ENCODE measurements at regions not wholly inside any gene's neighbourhood (a gene's known extent, or its start where the extent isn't known, plus 50 kb on each side); places are given as distances from the start of the nearest gene placed in this dataset.
A peak's percentile ranks its signal among the peaks of the same experiment; 100 is the strongest.
"Not testable (repeated sequence)": the region's sequence is repeated elsewhere in the genome, so short reads cannot be mapped to it uniquely, and the experiment has no call there.

- DNase-seq, result no peak
Observed at GRCh38 chr9:82745919-82746318, 317.0 kb downstream of the RASEF start.

GRCh38 chr9:82750411-82750913, 312.5 kb downstream of the RASEF start:
- no peak for DNase-seq

DNA sequence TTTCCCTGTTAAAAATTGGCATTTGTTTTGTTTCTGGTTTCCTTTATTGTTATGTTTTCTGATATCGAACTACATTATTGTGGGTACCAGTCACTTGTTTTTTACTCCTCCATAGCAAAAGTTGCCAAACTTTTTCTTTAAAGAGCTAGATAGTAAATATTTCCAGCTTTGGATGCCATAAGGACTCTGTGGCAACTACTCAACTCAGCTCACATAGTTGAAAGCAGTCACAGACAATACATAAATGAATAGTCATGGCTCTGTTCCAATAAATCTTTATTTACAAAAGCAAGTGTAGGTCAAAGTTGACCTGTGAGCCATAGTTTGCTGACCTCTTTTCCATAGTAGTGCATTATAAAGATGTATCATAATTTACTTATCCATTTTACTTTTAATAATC, 305.0 kb downstream of the RASEF start:
- DNase-seq, result no peak

- DNase-seq, result no peak
Observed at GRCh38 chr9:82761027-82761426, 301.9 kb downstream of the RASEF start.

DNA sequence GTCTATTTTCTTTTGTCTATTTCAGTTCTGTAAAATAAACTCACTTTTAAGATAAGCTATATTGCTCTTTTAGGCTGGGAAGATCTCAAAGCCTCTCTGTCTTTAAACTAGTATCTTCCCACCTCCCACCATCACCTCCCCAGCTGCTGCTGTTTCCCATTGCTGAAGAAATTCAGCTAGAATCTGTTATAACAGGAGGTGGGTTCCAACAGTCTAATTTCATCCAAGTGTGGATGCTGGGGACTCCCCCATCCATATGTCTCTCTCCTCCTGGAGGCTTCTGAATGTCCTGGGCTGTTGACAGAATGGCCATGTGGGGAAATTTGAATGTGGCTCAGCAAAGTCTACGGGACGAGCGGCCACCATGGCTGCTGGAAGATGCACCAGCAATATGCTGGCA, 301.0 kb downstream of the RASEF start:
- no peak for DNase-seq

- peak; percentile 24 for DNase-seq
Observed at GRCh38 chr9:82763656-82764055, 299.3 kb downstream of the RASEF start.

- DNase-seq, result peak; percentile 27
Observed at GRCh38 chr9:82764061-82764668, 298.8 kb downstream of the RASEF start.

DNA sequence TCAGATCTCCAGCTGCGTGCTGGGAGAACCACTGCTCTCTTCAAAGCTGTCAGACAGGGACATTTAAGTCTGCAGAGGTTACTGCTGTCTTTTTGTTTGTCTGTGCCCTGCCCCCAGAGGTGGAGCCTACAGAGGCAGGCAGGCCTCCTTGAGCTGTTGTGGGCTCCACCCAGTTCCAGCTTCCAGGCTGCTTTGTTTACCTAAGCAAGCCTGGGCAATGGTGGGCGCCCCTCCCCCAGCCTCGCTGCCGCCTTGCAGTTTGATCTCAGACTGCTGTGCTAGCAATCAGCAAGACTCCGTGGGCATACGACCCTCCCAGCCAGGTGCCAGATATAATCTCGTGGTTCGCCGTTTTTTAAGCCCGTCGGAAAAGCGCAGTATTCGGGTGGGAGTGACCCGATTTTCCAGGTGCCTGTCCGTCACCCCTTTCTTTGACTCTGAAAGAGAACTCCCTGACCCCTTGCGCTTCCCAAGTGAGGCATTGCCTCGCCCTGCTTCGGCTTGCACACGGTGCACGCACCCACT, 288.2 kb downstream of the RASEF start:
- not testable (repeated sequence) for DNase-seq

DNA sequence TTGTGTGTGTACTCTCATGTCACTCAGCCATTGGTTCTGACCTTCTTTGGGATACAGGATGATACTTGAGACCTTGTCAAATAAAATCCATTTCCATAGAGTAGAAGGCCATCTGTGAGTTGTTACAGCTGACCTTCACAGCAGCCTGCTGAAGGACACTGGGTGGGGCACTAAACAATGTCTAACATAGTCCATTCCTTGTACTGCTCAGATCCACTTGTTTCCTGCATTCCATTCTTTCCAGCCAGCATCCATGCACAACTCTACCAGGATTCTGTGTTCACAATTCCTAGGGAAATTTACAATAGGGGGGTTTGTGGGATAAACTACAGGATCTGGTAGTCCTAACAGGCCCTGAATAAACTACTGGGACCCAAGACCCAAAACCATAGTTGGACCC, 286.4 kb downstream of the RASEF start:
- no peak for DNase-seq

- no peak for DNase-seq
Observed at GRCh38 chr9:82777366-82777765, 285.6 kb downstream of the RASEF start.

- not testable (repeated sequence) for DNase-seq
Observed at GRCh38 chr9:82778923-82779322, 284.0 kb downstream of the RASEF start.

- DNase-seq, result no peak
Observed at GRCh38 chr9:82780017-82780416, 282.9 kb downstream of the RASEF start.

DNA sequence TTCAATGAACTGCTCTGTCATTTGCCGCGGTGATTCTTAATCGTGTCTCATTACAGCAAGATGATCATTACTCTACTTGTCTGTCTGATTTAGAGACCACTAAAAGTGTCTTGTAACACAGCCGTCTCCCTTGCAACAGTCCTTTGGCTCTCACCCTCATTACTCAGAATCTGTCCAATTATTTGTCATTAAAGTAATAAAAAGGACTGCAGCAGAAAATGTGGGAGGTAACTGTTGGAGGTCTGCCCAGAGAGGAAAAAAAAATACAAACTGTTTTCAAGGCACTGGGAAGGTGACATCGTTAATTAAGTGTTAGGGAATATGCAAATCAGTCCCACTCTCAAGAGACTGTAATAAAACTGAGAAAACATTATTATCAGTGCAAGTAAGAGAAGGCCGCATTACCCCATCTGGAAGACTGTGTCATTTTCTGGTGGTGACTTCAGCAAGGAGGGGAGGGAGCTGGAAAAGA, 281.0 kb downstream of the RASEF start:
- no peak for DNase-seq

GRCh38 chr9:82783045-82783444, 279.9 kb downstream of the RASEF start:
- DNase-seq, result no peak

GRCh38 chr9:82784589-82784988, 278.4 kb downstream of the RASEF start:
- DNase-seq, result no peak

- DNase-seq, result no peak
Observed at GRCh38 chr9:82789155-82789824, 273.7 kb downstream of the RASEF start.

DNA sequence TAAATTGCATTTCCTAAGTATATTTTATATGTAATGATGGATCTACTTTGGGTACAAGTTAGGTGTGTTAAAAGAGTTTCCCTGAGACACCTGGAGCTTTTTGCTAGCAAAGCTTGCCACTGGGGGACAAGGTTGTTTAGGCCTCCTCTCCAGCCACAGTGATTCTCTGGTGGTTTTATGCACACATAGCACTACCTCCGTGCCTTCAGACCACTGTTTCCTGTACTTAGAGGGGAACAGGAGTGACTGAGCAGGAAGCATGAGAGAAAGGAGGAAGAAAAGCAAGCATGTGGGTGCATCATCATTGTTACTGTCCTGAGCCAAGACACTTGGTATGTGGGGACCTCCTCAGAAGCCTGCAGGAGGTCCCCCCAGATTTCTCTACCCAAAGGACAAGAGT, 272.1 kb downstream of the RASEF start:
- no peak for DNase-seq

DNA sequence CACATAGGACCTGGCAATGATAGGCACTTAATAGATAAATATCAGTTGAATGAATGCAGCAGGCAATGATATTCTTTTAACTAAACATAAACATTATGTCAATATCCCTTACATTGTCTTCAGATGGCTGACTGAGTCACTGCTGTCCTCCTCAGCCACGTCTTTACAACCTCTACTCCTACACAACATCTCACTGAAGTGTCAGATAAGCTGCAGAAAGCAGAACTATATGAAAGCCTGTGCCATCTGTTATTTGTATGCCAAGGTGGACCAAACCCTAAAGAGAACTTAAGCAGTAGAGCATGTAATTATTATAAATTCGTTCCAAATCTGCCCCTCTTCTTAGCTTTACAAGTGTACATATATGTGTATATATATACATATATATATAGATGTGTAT, 271.2 kb downstream of the RASEF start:
- no peak for DNase-seq

GRCh38 chr9:82797534-82797933, 265.4 kb downstream of the RASEF start:
- peak; percentile 24 for DNase-seq

GRCh38 chr9:82799286-82799685, 263.7 kb downstream of the RASEF start:
- no peak for DNase-seq

DNA sequence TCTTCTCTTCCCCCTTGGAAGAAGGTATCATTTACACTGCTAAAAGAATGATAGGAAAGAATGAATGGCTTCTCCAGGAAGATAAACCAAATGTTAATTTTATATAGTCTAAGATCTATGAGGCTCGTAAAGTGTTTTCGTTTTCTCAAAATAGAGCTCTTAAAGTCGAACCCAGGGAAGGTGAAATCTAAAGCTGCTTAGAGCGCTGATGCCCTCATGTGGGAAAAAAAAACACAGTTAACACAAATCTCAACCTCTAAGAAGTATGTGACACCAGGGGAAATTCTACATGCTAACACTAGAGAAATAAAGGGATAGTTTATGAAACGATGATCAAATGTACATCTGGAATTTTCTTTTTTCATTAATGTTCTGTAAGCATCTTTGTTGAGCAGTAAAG, 257.9 kb downstream of the RASEF start:
- no peak for DNase-seq

GRCh38 chr9:82808478-82808877, 254.5 kb downstream of the RASEF start:
- no peak for DNase-seq

DNA sequence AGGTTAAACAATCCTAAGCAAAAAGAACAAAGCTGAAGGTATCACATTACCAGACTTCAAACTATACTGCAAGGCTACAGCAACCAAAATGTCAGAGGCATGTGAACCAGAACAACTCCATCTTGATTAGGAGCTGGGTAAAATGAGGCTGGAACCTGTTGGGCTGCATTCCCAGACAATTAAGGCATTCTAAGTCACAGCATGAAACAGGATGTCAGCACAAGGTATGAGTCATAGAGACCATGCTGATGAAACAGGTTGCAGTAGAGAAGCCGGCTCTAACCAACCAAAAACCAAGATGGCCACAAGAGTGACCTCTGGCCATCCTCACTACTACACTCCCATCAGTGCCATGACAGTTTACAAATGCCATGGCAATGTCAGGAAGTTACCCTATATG, 252.0 kb downstream of the RASEF start:
- DNase-seq, result no peak

DNA sequence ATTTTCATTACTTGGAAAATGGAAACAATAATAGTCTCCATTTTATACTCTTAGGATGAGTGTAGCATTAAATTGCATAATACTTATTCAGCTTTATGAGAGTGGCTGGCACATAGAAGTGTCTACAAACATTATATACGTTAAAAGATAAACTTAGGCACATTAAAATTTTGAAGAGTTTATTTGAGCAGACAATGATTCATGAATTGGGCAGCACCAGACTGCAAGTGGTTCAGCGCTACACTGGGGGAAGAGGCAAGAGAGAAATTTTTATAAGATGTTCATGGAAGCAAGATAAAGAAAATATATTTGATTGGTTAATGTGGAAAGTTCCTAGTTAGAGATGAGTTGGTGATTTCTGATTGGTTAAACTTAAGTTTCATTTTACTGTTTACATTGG, 243.7 kb downstream of the RASEF start:
- no peak for DNase-seq
